ENCODE measurements at regions not wholly inside any gene's neighbourhood (a gene's known extent, or its start where the extent isn't known, plus 50 kb on each side); places are given as distances from the start of the nearest gene placed in this dataset.

- no peaks in the 10 kb centered on the region for H3K27me3 ChIP-seq (ENCODE audit: insufficient read depth, low read length, poor library complexity)
Observed at GRCh38 chr6:119467488-119468081, 118.0 kb upstream of the MAN1A1 start.

GRCh38 chr6:119466226-119466625, 116.7 kb upstream of the MAN1A1 start:
- no peak overlapping the region for H3K18ac ChIP-seq (ENCODE audit: low read length)
- no peaks in the 10 kb centered on the region for H3K79me2 ChIP-seq (ENCODE audit: control insufficient read depth, insufficient read depth, low read length)
- no peak overlapping the region for H3K4me3 ChIP-seq (ENCODE audit: low read length)
- no peaks in the 10 kb centered on the region for H3K4me1 ChIP-seq (ENCODE audit: control insufficient read depth, low read depth, low read length)
- H3K79me1 ChIP-seq (ENCODE audit: low read length), result no peaks in the 10 kb centered on the region
- no peak overlapping the region for H3K27ac ChIP-seq (ENCODE audit: low read depth, low read length)
- H4K8ac ChIP-seq (ENCODE audit: low read depth, low read length), result no peak overlapping the region
- no peak overlapping the region for H3K4ac ChIP-seq (ENCODE audit: low read depth, low read length)
- H2BK5ac ChIP-seq (ENCODE audit: low read length), result no peak overlapping the region
- no peak overlapping the region for H4K5ac ChIP-seq (ENCODE audit: low read length)
- no peak overlapping the region for H3K4me2 ChIP-seq (ENCODE audit: low read length)
- no peak overlapping the region for H3K56ac ChIP-seq (ENCODE audit: low read length)
- no peak overlapping the region for H2AK5ac ChIP-seq (ENCODE audit: low read length)
- H3K27me3 ChIP-seq (ENCODE audit: insufficient read depth, low read length, poor library complexity), result no peaks in the 10 kb centered on the region
- no peaks in the 10 kb centered on the region for H3K36me3 ChIP-seq (ENCODE audit: control insufficient read depth, insufficient read depth, low read length)
- no peak overlapping the region for H3K23ac ChIP-seq (ENCODE audit: low read length)
- H3K9ac ChIP-seq (ENCODE audit: low read length), result no peak overlapping the region
- no peak overlapping the region for H2BK15ac ChIP-seq (replicated peaks; ENCODE audit: low read depth)
- DNase-seq, result no peak
- no CpG with 5 or more reads among the region's 2 CpGs for WGBS (ENCODE audit: extremely low coverage, insufficient coverage, low lambda C conversion rate)
- no peak overlapping the region for H2BK120ac ChIP-seq (ENCODE audit: low read depth, low read length)

More at GRCh38 chr6:119467488-119468081, 118.0 kb upstream of the MAN1A1 start:
- Histone ChIP-seq H3K4me3 (ENCODE audit: low read length) (no peak overlapping the region), H4K8ac (ENCODE audit: low read depth, low read length) (no peak overlapping the region), H3K9ac (ENCODE audit: low read length) (no peak overlapping the region), H4K5ac (ENCODE audit: low read length) (no peak overlapping the region), H2AK5ac (ENCODE audit: low read length) (no peak overlapping the region), H3K18ac (ENCODE audit: low read length) (no peak overlapping the region), H2BK15ac (replicated peaks; ENCODE audit: low read depth) (no peak overlapping the region), H3K79me1 (ENCODE audit: low read length) (no peaks in the 10 kb centered on the region), H3K4me1 (ENCODE audit: control insufficient read depth, low read depth, low read length) (no peaks in the 10 kb centered on the region), H3K4ac (ENCODE audit: low read depth, low read length) (no peak overlapping the region), H2BK120ac (ENCODE audit: low read depth, low read length) (no peak overlapping the region), H3K4me2 (ENCODE audit: low read length) (no peak overlapping the region), H3K79me2 (ENCODE audit: control insufficient read depth, insufficient read depth, low read length) (no peaks in the 10 kb centered on the region), H3K56ac (ENCODE audit: low read length) (no peak overlapping the region), H3K36me3 (ENCODE audit: control insufficient read depth, insufficient read depth, low read length) (no peaks in the 10 kb centered on the region), H3K27ac (ENCODE audit: low read depth, low read length) (no peak overlapping the region), H2BK5ac (ENCODE audit: low read length) (no peak overlapping the region), H3K23ac (ENCODE audit: low read length) (no peak overlapping the region)
- DNase-seq, result no peak
- no CpG with 5 or more reads among the region's 2 CpGs for WGBS (ENCODE audit: extremely low coverage, insufficient coverage, low lambda C conversion rate)

- no peak overlapping the region for H3K56ac ChIP-seq (ENCODE audit: low read length)
- H3K4me2 ChIP-seq (ENCODE audit: low read length), result no peak overlapping the region
- H3K79me1 ChIP-seq (ENCODE audit: low read length), result no peaks in the 10 kb centered on the region
- no peak overlapping the region for H3K23ac ChIP-seq (ENCODE audit: low read length)
- no peak overlapping the region for H2BK15ac ChIP-seq (replicated peaks; ENCODE audit: low read depth)
- no peak overlapping the region for H3K9ac ChIP-seq (ENCODE audit: low read length)
- H2AK5ac ChIP-seq (ENCODE audit: low read length), result no peak overlapping the region
- no CpG with 5 or more reads among the region's 4 CpGs for WGBS (ENCODE audit: extremely low coverage, insufficient coverage, low lambda C conversion rate)
- H3K27ac ChIP-seq (ENCODE audit: low read depth, low read length), result no peak overlapping the region
- H3K4me1 ChIP-seq (ENCODE audit: control insufficient read depth, low read depth, low read length), result no peaks in the 10 kb centered on the region
- H3K4me3 ChIP-seq (ENCODE audit: low read length), result no peak overlapping the region
- H2BK120ac ChIP-seq (ENCODE audit: low read depth, low read length), result no peak overlapping the region
- no peaks in the 10 kb centered on the region for H3K36me3 ChIP-seq (ENCODE audit: control insufficient read depth, insufficient read depth, low read length)
- H3K27me3 ChIP-seq (ENCODE audit: insufficient read depth, low read length, poor library complexity), result no peaks in the 10 kb centered on the region
- no peak overlapping the region for H4K8ac ChIP-seq (ENCODE audit: low read depth, low read length)
- H3K79me2 ChIP-seq (ENCODE audit: control insufficient read depth, insufficient read depth, low read length), result no peaks in the 10 kb centered on the region
- H2BK5ac ChIP-seq (ENCODE audit: low read length), result no peak overlapping the region
- H4K5ac ChIP-seq (ENCODE audit: low read length), result no peak overlapping the region
- H3K4ac ChIP-seq (ENCODE audit: low read depth, low read length), result no peak overlapping the region
- no peak for DNase-seq
- no peak overlapping the region for H3K18ac ChIP-seq (ENCODE audit: low read length)
Observed at GRCh38 chr6:119463081-119463626, 113.6 kb upstream of the MAN1A1 start.

GRCh38 chr6:119461187-119461586, 111.6 kb upstream of the MAN1A1 start:
- Histone ChIP-seq H3K27ac (ENCODE audit: low read depth, low read length) (no peak overlapping the region), H2BK120ac (ENCODE audit: low read depth, low read length) (no peak overlapping the region), H3K4ac (ENCODE audit: low read depth, low read length) (no peak overlapping the region), H4K8ac (ENCODE audit: low read depth, low read length) (no peak overlapping the region), H3K4me1 (ENCODE audit: control insufficient read depth, low read depth, low read length) (no peaks in the 10 kb centered on the region), H3K18ac (ENCODE audit: low read length) (no peak overlapping the region), H3K79me1 (ENCODE audit: low read length) (no peaks in the 10 kb centered on the region), H4K5ac (ENCODE audit: low read length) (no peak overlapping the region), H2AK5ac (ENCODE audit: low read length) (no peak overlapping the region), H3K27me3 (ENCODE audit: insufficient read depth, low read length, poor library complexity) (no peaks in the 10 kb centered on the region), H3K79me2 (ENCODE audit: control insufficient read depth, insufficient read depth, low read length) (no peaks in the 10 kb centered on the region), H3K36me3 (ENCODE audit: control insufficient read depth, insufficient read depth, low read length) (no peaks in the 10 kb centered on the region), H3K9ac (ENCODE audit: low read length) (no peak overlapping the region), H3K56ac (ENCODE audit: low read length) (no peak overlapping the region), H2BK5ac (ENCODE audit: low read length) (no peak overlapping the region), H3K4me3 (ENCODE audit: low read length) (no peak overlapping the region), H3K23ac (ENCODE audit: low read length) (no peak overlapping the region), H3K4me2 (ENCODE audit: low read length) (no peak overlapping the region), H2BK15ac (replicated peaks; ENCODE audit: low read depth) (no peak overlapping the region)
- no CpG with 5 or more reads among the region's 1 CpG for WGBS (ENCODE audit: extremely low coverage, insufficient coverage, low lambda C conversion rate)
- DNase-seq, result no peak

GRCh38 chr6:119459207-119459974, 109.8 kb upstream of the MAN1A1 start:
- Histone ChIP-seq H4K8ac (ENCODE audit: low read depth, low read length) (no peak overlapping the region), H2AK5ac (ENCODE audit: low read length) (no peak overlapping the region), H3K79me1 (ENCODE audit: low read length) (no peaks in the 10 kb centered on the region), H2BK5ac (ENCODE audit: low read length) (no peak overlapping the region), H3K27me3 (ENCODE audit: insufficient read depth, low read length, poor library complexity) (no peaks in the 10 kb centered on the region), H3K56ac (ENCODE audit: low read length) (no peak overlapping the region), H3K4me3 (ENCODE audit: low read length) (no peak overlapping the region), H3K4me1 (ENCODE audit: control insufficient read depth, low read depth, low read length) (no peaks in the 10 kb centered on the region), H3K36me3 (ENCODE audit: control insufficient read depth, insufficient read depth, low read length) (no peaks in the 10 kb centered on the region), H3K18ac (ENCODE audit: low read length) (no peak overlapping the region), H4K5ac (ENCODE audit: low read length) (no peak overlapping the region), H3K23ac (ENCODE audit: low read length) (no peak overlapping the region), H3K9ac (ENCODE audit: low read length) (no peak overlapping the region), H3K4me2 (ENCODE audit: low read length) (no peak overlapping the region), H3K4ac (ENCODE audit: low read depth, low read length) (no peak overlapping the region), H3K79me2 (ENCODE audit: control insufficient read depth, insufficient read depth, low read length) (no peaks in the 10 kb centered on the region), H3K27ac (ENCODE audit: low read depth, low read length) (no peak overlapping the region), H2BK120ac (ENCODE audit: low read depth, low read length) (no peak overlapping the region), H2BK15ac (replicated peaks; ENCODE audit: low read depth) (no peak overlapping the region)
- WGBS (ENCODE audit: extremely low coverage, insufficient coverage, low lambda C conversion rate), result no CpG with 5 or more reads among the region's 6 CpGs
- no peak for DNase-seq

Measured in mesendoderm (in vitro differentiated cells).